ENCODE measurements at regions not wholly inside any gene's neighbourhood (a gene's known extent, or its start where the extent isn't known, plus 50 kb on each side); places are given as distances from the start of the nearest gene placed in this dataset.

DNA sequence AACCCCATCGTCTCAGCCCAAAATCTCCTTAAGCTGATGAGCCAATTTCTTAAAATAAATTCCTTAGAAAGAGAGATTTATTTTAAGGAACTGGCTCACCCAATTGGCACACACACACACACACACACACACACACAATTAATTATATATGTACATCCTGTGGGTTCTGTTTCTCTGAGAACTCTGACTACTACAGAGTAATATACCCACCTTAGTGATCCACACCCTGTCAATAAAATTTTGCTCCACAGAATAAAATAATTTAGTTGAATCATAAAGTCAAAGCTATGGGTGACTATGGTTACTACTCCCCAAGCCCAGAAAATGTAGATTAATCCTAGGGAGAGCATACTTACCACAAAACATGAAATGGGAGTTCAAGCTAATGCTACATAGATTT lies 131.0 kb downstream of the DMAC1 start:
- H3K4me3 ChIP-seq (ENCODE audit: control insufficient read depth, low read depth, low read length): no peak overlapping the region
- DNase-seq (ENCODE audit: low read depth): no peak
- TF ChIP-seq, protein P1, sequence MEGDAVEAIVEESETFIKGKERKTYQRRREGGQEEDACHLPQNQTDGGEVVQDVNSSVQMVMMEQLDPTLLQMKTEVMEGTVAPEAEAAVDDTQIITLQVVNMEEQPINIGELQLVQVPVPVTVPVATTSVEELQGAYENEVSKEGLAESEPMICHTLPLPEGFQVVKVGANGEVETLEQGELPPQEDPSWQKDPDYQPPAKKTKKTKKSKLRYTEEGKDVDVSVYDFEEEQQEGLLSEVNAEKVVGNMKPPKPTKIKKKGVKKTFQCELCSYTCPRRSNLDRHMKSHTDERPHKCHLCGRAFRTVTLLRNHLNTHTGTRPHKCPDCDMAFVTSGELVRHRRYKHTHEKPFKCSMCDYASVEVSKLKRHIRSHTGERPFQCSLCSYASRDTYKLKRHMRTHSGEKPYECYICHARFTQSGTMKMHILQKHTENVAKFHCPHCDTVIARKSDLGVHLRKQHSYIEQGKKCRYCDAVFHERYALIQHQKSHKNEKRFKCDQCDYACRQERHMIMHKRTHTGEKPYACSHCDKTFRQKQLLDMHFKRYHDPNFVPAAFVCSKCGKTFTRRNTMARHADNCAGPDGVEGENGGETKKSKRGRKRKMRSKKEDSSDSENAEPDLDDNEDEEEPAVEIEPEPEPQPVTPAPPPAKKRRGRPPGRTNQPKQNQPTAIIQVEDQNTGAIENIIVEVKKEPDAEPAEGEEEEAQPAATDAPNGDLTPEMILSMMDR (IDR thresholded peaks at IDR 0.05; ENCODE audit: control insufficient read depth, insufficient read depth, low read depth, low read length, missing control alignments): no peak

DNA sequence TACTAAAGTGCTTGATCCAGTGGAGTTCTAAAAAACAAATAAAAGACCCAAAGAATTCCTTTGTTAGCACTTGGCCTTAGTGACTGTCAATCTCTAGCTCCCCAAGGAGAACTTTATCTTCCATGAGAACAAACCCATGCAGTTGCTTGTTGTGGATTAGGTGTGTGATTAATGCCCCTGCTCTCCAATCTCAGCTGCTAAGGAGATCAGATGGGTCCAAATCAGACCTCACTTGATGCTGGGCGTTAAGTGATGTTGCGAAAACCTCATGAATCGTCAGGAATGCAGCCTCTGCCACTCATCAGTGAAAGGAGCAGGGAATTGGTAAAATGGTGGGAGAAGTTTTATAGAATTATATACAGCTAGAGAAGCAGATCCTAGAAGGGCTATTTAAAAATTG lies 133.7 kb downstream of the DMAC1 start:
- TF ChIP-seq, protein P1 (IDR thresholded peaks at IDR 0.05; ENCODE audit: control insufficient read depth, insufficient read depth, low read depth, low read length, missing control alignments): no peak
- H3K4me3 ChIP-seq (ENCODE audit: control insufficient read depth, low read depth, low read length): no peak overlapping the region
- no peak for DNase-seq (ENCODE audit: low read depth)

DNA sequence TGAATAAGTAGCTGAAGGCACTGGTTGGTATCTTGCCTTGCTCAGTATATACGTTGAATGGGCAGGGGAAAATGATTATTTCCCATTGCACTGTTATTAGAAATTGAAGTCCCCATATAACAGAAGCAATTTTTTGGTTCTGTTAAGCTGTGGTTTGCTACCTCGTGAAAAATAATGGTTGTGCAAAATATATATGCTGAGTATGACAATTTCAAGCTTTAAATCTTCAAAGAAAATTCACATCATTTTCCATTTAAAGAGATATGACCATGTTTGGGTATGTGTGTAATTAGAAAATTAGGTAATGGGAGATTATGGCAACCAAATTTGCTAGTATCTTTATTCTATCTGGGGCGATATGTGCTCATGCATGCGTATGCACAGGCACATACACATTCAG lies 139.8 kb downstream of the DMAC1 start:
- DNase-seq (ENCODE audit: low read depth): no peak
- H3K4me3 ChIP-seq (ENCODE audit: control insufficient read depth, low read depth, low read length): no peak overlapping the region
- TF ChIP-seq, protein P1 (IDR thresholded peaks at IDR 0.05; ENCODE audit: control insufficient read depth, insufficient read depth, low read depth, low read length, missing control alignments): no peak

DNA sequence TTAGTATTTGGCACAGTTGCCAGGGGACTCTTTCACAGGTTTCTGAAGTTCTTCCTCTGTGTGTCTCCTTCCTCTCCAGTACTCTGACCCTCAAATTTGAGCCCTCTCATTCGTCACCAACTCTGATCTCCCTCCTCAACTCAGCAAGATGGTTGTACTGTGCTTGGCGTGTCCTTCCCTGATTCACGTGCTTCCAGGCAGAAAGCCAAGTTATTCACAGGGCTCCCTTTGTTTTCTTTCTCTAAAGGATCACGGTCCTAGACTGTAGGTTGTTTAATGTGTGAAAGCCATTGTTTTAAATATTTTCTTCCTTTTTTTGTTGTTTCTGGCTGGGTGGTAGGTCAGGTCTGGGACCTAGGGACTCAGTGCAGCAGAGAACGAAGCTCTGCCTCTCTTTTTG lies 142.9 kb downstream of the DMAC1 start:
- DNase-seq (ENCODE audit: low read depth): no peak
- TF ChIP-seq, protein P1 (IDR thresholded peaks at IDR 0.05; ENCODE audit: control insufficient read depth, insufficient read depth, low read depth, low read length, missing control alignments): no peak

DNA sequence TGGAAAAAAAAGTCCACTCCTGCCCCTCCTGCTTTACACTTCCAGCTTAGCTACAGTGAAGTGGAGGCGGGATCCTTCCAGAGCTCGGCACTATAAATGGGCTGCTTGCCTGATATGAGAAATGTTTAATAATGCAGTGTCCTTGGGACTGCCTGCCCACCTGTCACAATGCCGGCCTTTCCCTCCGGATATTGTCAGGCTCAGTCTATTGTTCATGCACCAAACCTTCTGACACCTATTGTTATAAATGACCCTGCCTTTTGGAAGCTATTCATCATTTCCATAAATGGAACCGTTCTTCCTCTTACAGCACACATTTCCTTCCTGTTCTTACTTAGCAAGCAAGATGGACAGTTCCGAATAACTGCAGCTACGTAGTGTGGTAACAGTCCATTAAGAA lies 146.3 kb downstream of the DMAC1 start:
- no peak overlapping the region for H3K4me3 ChIP-seq (ENCODE audit: control insufficient read depth, low read depth, low read length)
- TF ChIP-seq, protein P1 (IDR thresholded peaks at IDR 0.05; ENCODE audit: control insufficient read depth, insufficient read depth, low read depth, low read length, missing control alignments): no peak
- DNase-seq (ENCODE audit: low read depth): no peak

More for the DNA sequence above, 142.9 kb downstream of the DMAC1 start:
- no peak overlapping the region for H3K4me3 ChIP-seq (ENCODE audit: control insufficient read depth, low read depth, low read length)

DNA sequence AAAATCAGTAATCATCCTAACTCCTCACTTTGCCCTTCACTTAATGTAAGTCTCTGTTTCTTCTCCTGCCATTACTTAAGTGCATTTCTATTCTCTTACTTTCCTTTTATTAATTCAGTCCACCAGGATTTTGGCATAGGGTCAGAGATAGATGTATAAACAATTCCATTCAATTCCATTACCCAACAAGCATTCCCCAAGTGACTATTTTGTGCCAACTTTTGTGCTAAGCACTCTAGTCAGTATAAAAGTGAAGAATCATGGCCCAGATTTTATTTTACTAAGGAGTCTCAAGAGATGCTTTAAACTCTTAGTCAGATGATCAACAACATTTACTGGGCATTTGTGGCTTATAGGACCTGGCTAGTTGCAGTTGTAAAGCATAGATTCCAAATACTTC lies 159.3 kb downstream of the DMAC1 start:
- H3K4me3 ChIP-seq (ENCODE audit: control insufficient read depth, low read depth, low read length): no peak overlapping the region
- TF ChIP-seq, protein P1 (IDR thresholded peaks at IDR 0.05; ENCODE audit: control insufficient read depth, insufficient read depth, low read depth, low read length, missing control alignments): no peak

DNA sequence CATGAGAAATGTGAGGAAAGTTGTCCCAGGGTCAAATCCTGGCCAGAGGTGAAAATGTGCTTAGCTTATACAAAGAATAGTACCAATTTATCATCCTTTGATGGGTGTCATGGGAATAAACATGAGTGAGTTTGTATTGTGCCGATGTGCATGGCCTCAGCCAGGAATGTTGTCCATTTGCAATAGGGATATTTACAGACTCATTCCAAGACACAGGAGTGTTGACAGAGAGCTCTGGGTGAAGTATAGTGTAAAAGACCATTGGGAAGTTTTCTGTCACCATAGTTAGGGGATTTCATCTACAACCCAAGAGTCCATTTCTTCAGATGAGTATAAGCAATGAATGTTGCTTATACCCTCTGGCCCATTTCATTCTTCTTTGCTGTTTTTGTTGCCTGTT lies 160.1 kb downstream of the DMAC1 start:
- TF ChIP-seq, protein P1 (IDR thresholded peaks at IDR 0.05; ENCODE audit: control insufficient read depth, insufficient read depth, low read depth, low read length, missing control alignments): no peak
- no peak for DNase-seq (ENCODE audit: low read depth)

More for the DNA sequence above, 159.3 kb downstream of the DMAC1 start:
- DNase-seq (ENCODE audit: low read depth): no peak

More for the DNA sequence above, 160.1 kb downstream of the DMAC1 start:
- no peak overlapping the region for H3K4me3 ChIP-seq (ENCODE audit: control insufficient read depth, low read depth, low read length)
